ENCODE measurements at regions not wholly inside any gene's neighbourhood (a gene's known extent, or its start where the extent isn't known, plus 50 kb on each side); places are given as distances from the start of the nearest gene placed in this dataset.

- no peak for DNase-seq
- TF ChIP-seq CTCF (IDR thresholded peaks at IDR 0.05) = peak in 1 of 9 donors; percentile 7
- peak in 4 of 8 donors; percentile 41 to 72 (median 48) for ATAC-seq
- Histone ChIP-seq H3K27me3 (no peaks in the 10 kb centered on the region), H3K4me1 (peaks cover 0 to 38% (median 13%) of the 10 kb centered on the region in 9 donors), H3K36me3 (no peaks in the 10 kb centered on the region), H3K4me3 (no peak overlapping the region), H3K27ac (no peak overlapping the region), H3K9me3 (peaks cover 0 to 5% (median 0%) of the 10 kb centered on the region in 11 donors)
- WGBS, 2 donors = 83 to 84% methylated on average over 11 of the region's 11 CpGs
- intact Hi-C loops (cut with DNase I) = loop anchor here in 3 of 10 donors (5.0 to 10.0 kb wide), 3 partner anchors 97 to 209 kb away; no protein-coding TSS in a partner anchor
These were observed 255.7 kb downstream of the DLEU7 start for GRCh38 chr13:50587645-50588373.

GRCh38 chr13:50588491-50589130 lies 254.9 kb downstream of the DLEU7 start:
- intact Hi-C loops (cut with DNase I) = loop anchor here in 3 of 10 donors (5.0 to 10.0 kb wide), 3 partner anchors 96 to 209 kb away; no protein-coding TSS in a partner anchor
- TF ChIP-seq CTCF (IDR thresholded peaks at IDR 0.05) = no peak
- no peak for ATAC-seq

GRCh38 chr13:50589139-50589538 lies 254.4 kb downstream of the DLEU7 start:
- Histone ChIP-seq H3K4me3 (no peak overlapping the region), H3K4me1 (peaks cover 0 to 41% (median 14%) of the 10 kb centered on the region in 9 donors), H3K36me3 (no peaks in the 10 kb centered on the region), H3K27ac (no peak overlapping the region), H3K9me3 (peaks cover 0 to 2% (median 0%) of the 10 kb centered on the region in 11 donors), H3K27me3 (no peaks in the 10 kb centered on the region)
- ATAC-seq = peak in 3 of 8 donors; percentile 36 to 52 (median 45)
- intact Hi-C loops (cut with DNase I) = loop anchor here in 3 of 10 donors (5.0 to 10.0 kb wide), 3 partner anchors 96 to 208 kb away; no protein-coding TSS in a partner anchor
- no peak for DNase-seq
- TF ChIP-seq CTCF (IDR thresholded peaks at IDR 0.05) = no peak

More at GRCh38 chr13:50588491-50589130, 254.9 kb downstream of the DLEU7 start:
- no peaks in the 10 kb centered on the region for H3K27me3 ChIP-seq
- no peaks in the 10 kb centered on the region for H3K36me3 ChIP-seq
- H3K4me3 ChIP-seq = no peak overlapping the region
- H3K27ac ChIP-seq = peak overlapping the region in 1 of 10 donors; percentile 20
- no peak for DNase-seq
- peaks cover 0 to 5% (median 0%) of the 10 kb centered on the region in 11 donors for H3K9me3 ChIP-seq
- WGBS, 2 donors = 87 to 89% methylated on average over 6 of the region's 6 CpGs
- H3K4me1 ChIP-seq = peaks cover 0 to 38% (median 13%) of the 10 kb centered on the region in 9 donors

- intact Hi-C loops (cut with DNase I) = loop anchor here in 4 of 10 donors (5.0 to 10.0 kb wide), 4 partner anchors 95 to 208 kb away; no protein-coding TSS in a partner anchor
These were observed 253.8 kb downstream of the DLEU7 start for GRCh38 chr13:50589651-50590054.

More at GRCh38 chr13:50589651-50590054, 253.8 kb downstream of the DLEU7 start:
- no peak for TF ChIP-seq CTCF (IDR thresholded peaks at IDR 0.05)
- Histone ChIP-seq H3K9me3 (no peaks in the 10 kb centered on the region), H3K4me1 (peaks cover 0 to 45% (median 19%) of the 10 kb centered on the region in 9 donors), H3K27me3 (no peaks in the 10 kb centered on the region), H3K4me3 (no peak overlapping the region), H3K27ac (peak overlapping the region in 1 of 10 donors; percentile 39), H3K36me3 (no peaks in the 10 kb centered on the region)
- WGBS, 2 donors = 47 to 56% methylated on average over 2 of the region's 2 CpGs
- ATAC-seq (peak in 5 of 8 donors; percentile 44 to 92 (median 65)), DNase-seq (no peak)
